ENCODE measurements at regions not wholly inside any gene's neighbourhood (a gene's known extent, or its start where the extent isn't known, plus 50 kb on each side); places are given as distances from the start of the nearest gene placed in this dataset.
"Not testable (repeated sequence)": the region's sequence is repeated elsewhere in the genome, so short reads cannot be mapped to it uniquely, and the experiment has no call there.

- DNase-seq (ENCODE audit: low read depth in 2 of 2), result no peak
Measured at GRCh38 chr3:75320369-75320768, 343.8 kb upstream of the FRG2C start.

- no peak for DNase-seq (ENCODE audit: low read depth in 2 of 2)
Measured at GRCh38 chr3:75321060-75321459, 343.1 kb upstream of the FRG2C start.

- not testable (repeated sequence) for DNase-seq (ENCODE audit: low read depth in 2 of 2)
Measured at GRCh38 chr3:75323936-75324335, 340.2 kb upstream of the FRG2C start.

GRCh38 chr3:75325716-75326115, 338.4 kb upstream of the FRG2C start:
- no peak for DNase-seq (ENCODE audit: low read depth in 2 of 2)

- DNase-seq (ENCODE audit: low read depth in 2 of 2), result no peak
Measured at GRCh38 chr3:75327453-75327852, 336.7 kb upstream of the FRG2C start.

- no peak for DNase-seq (ENCODE audit: low read depth in 2 of 2)
Measured at GRCh38 chr3:75329476-75330097, 334.5 kb upstream of the FRG2C start.

- not testable (repeated sequence) for DNase-seq (ENCODE audit: low read depth in 2 of 2)
Measured at GRCh38 chr3:75330446-75330845, 333.7 kb upstream of the FRG2C start.

- not testable (repeated sequence) for DNase-seq (ENCODE audit: low read depth in 2 of 2)
Measured at GRCh38 chr3:75332090-75332489, 332.0 kb upstream of the FRG2C start.

GRCh38 chr3:75332794-75333193, 331.3 kb upstream of the FRG2C start:
- DNase-seq (ENCODE audit: low read depth in 2 of 2), result no peak

- no peak for DNase-seq (ENCODE audit: low read depth in 2 of 2)
Measured at GRCh38 chr3:75334299-75334698, 329.8 kb upstream of the FRG2C start.

- DNase-seq (ENCODE audit: low read depth in 2 of 2), result no peak
Measured at GRCh38 chr3:75337226-75337900, 326.8 kb upstream of the FRG2C start.

GRCh38 chr3:75338342-75338741, 325.8 kb upstream of the FRG2C start:
- DNase-seq (ENCODE audit: low read depth in 2 of 2), result no peak

GRCh38 chr3:75341324-75342067, 322.6 kb upstream of the FRG2C start:
- DNase-seq (ENCODE audit: low read depth in 2 of 2), result no peak

- DNase-seq (ENCODE audit: low read depth in 2 of 2), result no peak
Measured at GRCh38 chr3:75342425-75342824, 321.7 kb upstream of the FRG2C start.

- not testable (repeated sequence) for DNase-seq (ENCODE audit: low read depth in 2 of 2)
Measured at GRCh38 chr3:75350536-75350935, 313.6 kb upstream of the FRG2C start.

- DNase-seq (ENCODE audit: low read depth in 2 of 2), result peak in 1 of 2 donors; percentile 29
Measured at GRCh38 chr3:75362086-75362784, 301.9 kb upstream of the FRG2C start.

- not testable (repeated sequence) for DNase-seq (ENCODE audit: low read depth in 2 of 2)
Measured at GRCh38 chr3:75372964-75373363, 291.2 kb upstream of the FRG2C start.

GRCh38 chr3:75379840-75380239, 284.3 kb upstream of the FRG2C start:
- not testable (repeated sequence) for DNase-seq (ENCODE audit: low read depth in 2 of 2)

- no peak for DNase-seq (ENCODE audit: low read depth in 2 of 2)
Measured at GRCh38 chr3:75380276-75380771, 283.8 kb upstream of the FRG2C start.

GRCh38 chr3:75384016-75384415, 280.1 kb upstream of the FRG2C start:
- not testable (repeated sequence) for DNase-seq (ENCODE audit: low read depth in 2 of 2)

- not testable (repeated sequence) for DNase-seq (ENCODE audit: low read depth in 2 of 2)
Measured at GRCh38 chr3:75388486-75389124, 275.5 kb upstream of the FRG2C start.
